PFSK-1 (cell line): ENCODE measurements at regions not wholly inside any gene's neighbourhood (a gene's known extent, or its start where the extent isn't known, plus 50 kb on each side); places are given as distances from the start of the nearest gene placed in this dataset.

Experiments
- REST ChIP-seq, 2 experiments: IDR thresholded peaks; 2 replicates each; pipeline versions ENCODE4 v1.6.1 to v1.8.0; 2011 to 2012; ENCODE audit warnings: low read depth in 2 of 2, low read length in 2 of 2, control low read depth in 1 of 2, inconsistent platforms in 1 of 2, mild to moderate bottlenecking in 1 of 2, moderate library complexity in 1 of 2; ENCODE audit not compliant: insufficient read depth in 1 of 2
- TAF1 ChIP-seq: IDR thresholded peaks from 2 replicates; pipeline ENCODE4 v1.6.1; 2012; ENCODE audit warnings: low read length, control low read depth, borderline replicate concordance; ENCODE audit not compliant: insufficient read depth

DNA sequence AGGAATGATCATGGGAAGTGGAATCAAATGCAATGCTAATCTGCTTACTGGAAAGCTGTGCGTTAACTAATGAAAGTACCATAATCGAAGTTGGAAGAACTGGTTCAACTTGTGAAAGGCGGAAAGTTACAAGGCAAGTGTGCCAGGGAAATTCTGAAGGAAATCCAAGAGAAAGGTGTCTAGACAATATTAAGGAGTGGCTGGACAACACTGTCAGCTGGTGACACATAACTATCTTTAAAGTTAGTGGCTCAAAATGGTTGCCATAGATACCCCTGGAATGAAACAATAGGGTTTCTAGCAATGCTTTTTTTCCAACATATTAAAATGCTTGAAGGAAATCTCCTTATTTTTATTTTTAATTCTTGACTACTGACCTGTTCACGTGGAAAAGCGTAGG lies 90.4 kb downstream of the BMP2 start:
- TF ChIP-seq REST (IDR thresholded peaks at IDR 0.05; ENCODE audit: insufficient read depth in 1 of 2, low read depth in 2 of 2, low read length in 2 of 2) = no peak
- no peak for TF ChIP-seq TAF1
